Right lobe of liver (tissue), 4 donors: ENCODE measurements at regions not wholly inside any gene's neighbourhood (a gene's known extent, or its start where the extent isn't known, plus 50 kb on each side); places are given as distances from the start of the nearest gene placed in this dataset.

Experiments
- POLR2A ChIP-seq: fragments of 450-650 bp; IDR thresholded peaks from one replicate; pipeline ENCODE4 v1.6.1; 2017; ENCODE audit warnings: antibody characterized with exemption, mild to moderate bottlenecking
- TF ChIP-seq, protein P1 (sequence below), 4 donors: fragments of 200-600 bp in 3 of 4; fragments of 450-650 bp in 1 of 4; IDR thresholded peaks; one replicate each; pipeline versions ENCODE4 v1.5.1 to v1.8.0; 2016 to 2022; ENCODE audit warnings: antibody characterized with exemption in 4 of 4, mild to moderate bottlenecking in 2 of 4
- donor health status: DM: no; HTN: no; CAD: no.
- donor health status: DM: no; HTN: no; CAD: no.
- donor health status: DM: no; HTN: yes; CAD: no.

DNA sequence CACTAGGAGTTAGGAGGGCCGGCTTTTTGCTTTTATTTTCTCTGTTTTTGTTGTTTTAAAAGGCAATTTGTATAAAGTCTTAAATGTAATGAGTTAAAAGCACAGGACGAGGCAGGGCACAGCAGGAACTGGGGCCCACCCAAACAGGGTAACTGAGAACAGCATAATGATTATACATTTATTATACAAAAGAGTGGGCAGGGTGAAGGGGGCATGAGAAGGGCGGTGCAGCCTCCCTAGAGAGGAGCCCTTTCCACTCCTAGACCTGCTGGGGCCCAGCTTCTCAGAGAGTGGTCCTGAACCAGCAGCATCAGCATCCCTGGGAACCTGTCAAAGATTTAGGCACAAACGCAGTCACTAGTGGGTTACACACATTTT lies 438.0 kb downstream of the AGTPBP1 start:
- TF ChIP-seq, protein P1, sequence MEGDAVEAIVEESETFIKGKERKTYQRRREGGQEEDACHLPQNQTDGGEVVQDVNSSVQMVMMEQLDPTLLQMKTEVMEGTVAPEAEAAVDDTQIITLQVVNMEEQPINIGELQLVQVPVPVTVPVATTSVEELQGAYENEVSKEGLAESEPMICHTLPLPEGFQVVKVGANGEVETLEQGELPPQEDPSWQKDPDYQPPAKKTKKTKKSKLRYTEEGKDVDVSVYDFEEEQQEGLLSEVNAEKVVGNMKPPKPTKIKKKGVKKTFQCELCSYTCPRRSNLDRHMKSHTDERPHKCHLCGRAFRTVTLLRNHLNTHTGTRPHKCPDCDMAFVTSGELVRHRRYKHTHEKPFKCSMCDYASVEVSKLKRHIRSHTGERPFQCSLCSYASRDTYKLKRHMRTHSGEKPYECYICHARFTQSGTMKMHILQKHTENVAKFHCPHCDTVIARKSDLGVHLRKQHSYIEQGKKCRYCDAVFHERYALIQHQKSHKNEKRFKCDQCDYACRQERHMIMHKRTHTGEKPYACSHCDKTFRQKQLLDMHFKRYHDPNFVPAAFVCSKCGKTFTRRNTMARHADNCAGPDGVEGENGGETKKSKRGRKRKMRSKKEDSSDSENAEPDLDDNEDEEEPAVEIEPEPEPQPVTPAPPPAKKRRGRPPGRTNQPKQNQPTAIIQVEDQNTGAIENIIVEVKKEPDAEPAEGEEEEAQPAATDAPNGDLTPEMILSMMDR (IDR thresholded peaks at IDR 0.05) = no peak
- TF ChIP-seq POLR2A = no peak
